T-cell (primary cell): ENCODE measurements at regions not wholly inside any gene's neighbourhood (a gene's known extent, or its start where the extent isn't known, plus 50 kb on each side); places are given as distances from the start of the nearest gene placed in this dataset.
"Not testable (repeated sequence)": the region's sequence is repeated elsewhere in the genome, so short reads cannot be mapped to it uniquely, and the experiment has no call there.

Experiments
- ATAC-seq, 4 experiments: fragments of 200-7000 bp in 3 of 4; fragments of 150-1000 bp in 1 of 4; cut with Tn5 transposase; replicated peaks in 1 of 4; 1 replicate in 3 of 4; 2 replicates in 1 of 4; pipeline ENCODE4 v1.10.0; 2021; ENCODE audit warnings: moderate library complexity in 3 of 4, mild to moderate bottlenecking in 2 of 4, moderate number of reproducible peaks in 1 of 4
- CTCF ChIA-PET, 2 donors: fragments of 300-600 bp; sonication (Branson Sonifier 250); formaldehyde crosslinking; loops; one replicate each; lab custom pipeline; 2022; ENCODE audit warnings: antibody characterized with exemption in 2 of 2; lab: Charles Lee
- POLR2A ChIA-PET, 2 donors: fragments of 300-600 bp; sonication (Branson Sonifier 250); formaldehyde crosslinking; loops; one replicate each; lab custom pipeline; 2022; ENCODE audit warnings: antibody characterized with exemption in 2 of 2; lab: Charles Lee
- DNase-seq, 35 experiments: peaks; one replicate each; pipeline versions ENCODE4 v3.0.0 to v3.0.0-alpha.2; 2013 to 2023
- H3K27ac ChIP-seq: one replicate; pipeline ENCODE4 v1.5.1; 2013; ENCODE audit warnings: low read length
- H3K27me3 ChIP-seq, 2 experiments: replicated peaks in 1 of 2; 1 replicate in 1 of 2; 2 replicates in 1 of 2; pipeline versions ENCODE4 v1.6.1 to v1.7.0; 2013; ENCODE audit warnings: low read length in 1 of 2, mixed read lengths in 1 of 2; ENCODE audit not compliant: control insufficient read depth in 2 of 2, insufficient read depth in 2 of 2; ENCODE audit errors: extremely low read depth in 1 of 2
- H3K36me3 ChIP-seq, 2 donors: 1 replicate in 1 of 2; 2 replicates in 1 of 2; pipeline versions ENCODE4 v1.6.1 to v1.7.0; 2013; ENCODE audit warnings: low read length in 1 of 2; ENCODE audit not compliant: control insufficient read depth in 2 of 2, insufficient read depth in 1 of 2; ENCODE audit errors: extremely low read depth in 1 of 2
- H3K4me1 ChIP-seq, 2 experiments: 1 replicate in 1 of 2; 2 replicates in 1 of 2; pipeline versions ENCODE4 v1.6.1 to v1.7.0; 2013; ENCODE audit warnings: low read length in 2 of 2, mixed read lengths in 1 of 2; ENCODE audit not compliant: insufficient read depth in 2 of 2, control insufficient read depth in 1 of 2; ENCODE audit errors: extremely low read depth in 1 of 2
- H3K4me3 ChIP-seq, 2 donors: 1 replicate in 1 of 2; 2 replicates in 1 of 2; pipeline versions ENCODE4 v1.5.1 to v1.7.0; 2013; ENCODE audit warnings: mild to moderate bottlenecking in 2 of 2, low read length in 1 of 2, moderate library complexity in 1 of 2; ENCODE audit not compliant: control insufficient read depth in 1 of 2; ENCODE audit errors: extremely low read depth in 1 of 2
- H3K9me3 ChIP-seq: 2 replicates; pipeline ENCODE4 v1.7.0; 2013
- H3K27ac Mint-ChIP-seq, 2 donors: one replicate each; pipeline ENCODE4 v1.8.0; 2020 to 2021; ENCODE audit warnings: mild to moderate bottlenecking in 2 of 2, mixed read lengths in 2 of 2
- H3K27me3 Mint-ChIP-seq, 2 donors: one replicate each; pipeline ENCODE4 v1.8.0; 2021 to 2022; ENCODE audit warnings: mixed read lengths in 2 of 2
- H3K36me3 Mint-ChIP-seq: one replicate; pipeline ENCODE4 v1.8.0; 2021; ENCODE audit warnings: mixed read lengths
- H3K4me1 Mint-ChIP-seq, 3 donors: one replicate each; pipeline ENCODE4 v1.8.0; 2020 to 2022; ENCODE audit warnings: mixed read lengths in 3 of 3, mild to moderate bottlenecking in 1 of 3
- H3K4me3 Mint-ChIP-seq, 3 donors: one replicate each; pipeline ENCODE4 v1.8.0; 2020 to 2022; ENCODE audit warnings: mild to moderate bottlenecking in 3 of 3, mixed read lengths in 3 of 3, moderate library complexity in 3 of 3
- H3K9me3 Mint-ChIP-seq, 3 donors: one replicate each; pipeline ENCODE4 v1.8.0; 2020 to 2022; ENCODE audit warnings: mixed read lengths in 3 of 3
- WGBS: methylation state at CpG from one replicate; pipeline ENCODE4 v1.1.5; 2013; ENCODE audit warnings: missing lambda C conversion rate; ENCODE audit not compliant: insufficient coverage; 5-methylcytosine and 5-hydroxymethylcytosine counted together

- Histone ChIP-seq H3K27me3 (peaks cover 0 to 3% of the 10 kb centered on the region in 2 experiments), H3K9me3 (no peaks in the 10 kb centered on the region), H3K36me3 (no peaks in the 10 kb centered on the region), H3K4me1 (no peaks in the 10 kb centered on the region), H3K4me3 (no peak overlapping the region), H3K27ac (no peak overlapping the region)
- DNase-seq, result no peak
- CTCF ChIA-PET, result no interaction called here
- POLR2A ChIA-PET, result no interaction called here
- WGBS, result 67% methylated on average over 4 of the region's 5 CpGs
- H3K27me3 Mint-ChIP-seq, result peaks cover 11 to 13% of the 10 kb centered on the region in 2 donors
- no peaks in the 10 kb centered on the region for H3K36me3 Mint-ChIP-seq
- H3K4me1 Mint-ChIP-seq, result no peaks in the 10 kb centered on the region
- no peak overlapping the region for H3K27ac Mint-ChIP-seq
- peaks cover 12 to 30% (median 13%) of the 10 kb centered on the region in 3 donors for H3K9me3 Mint-ChIP-seq
- no peak for ATAC-seq
- H3K4me3 Mint-ChIP-seq, result no peak overlapping the region
Measured at GRCh38 chr3:158935846-158936245, 134.0 kb downstream of the MFSD1 start.

GRCh38 chr3:158936530-158937113 lies 134.8 kb downstream of the MFSD1 start:
- Mint-ChIP-seq H3K36me3 (no peaks in the 10 kb centered on the region), H3K9me3 (peaks cover 12 to 38% (median 13%) of the 10 kb centered on the region in 3 donors), H3K27me3 (peaks cover 11 to 13% of the 10 kb centered on the region in 2 donors), H3K4me3 (no peak overlapping the region), H3K27ac (no peak overlapping the region), H3K4me1 (no peaks in the 10 kb centered on the region)
- peaks cover 0 to 3% of the 10 kb centered on the region in 2 experiments for H3K27me3 ChIP-seq
- H3K9me3 ChIP-seq, result no peaks in the 10 kb centered on the region
- ChIA-PET CTCF (no interaction called here), POLR2A (no interaction called here)
- no peaks in the 10 kb centered on the region for H3K4me1 ChIP-seq
- H3K27ac ChIP-seq, result no peak overlapping the region
- 85% methylated on average over 12 of the region's 12 CpGs for WGBS
- no peak for DNase-seq
- H3K36me3 ChIP-seq, result no peaks in the 10 kb centered on the region
- H3K4me3 ChIP-seq, result no peak overlapping the region
- no peak for ATAC-seq

- H3K4me3 Mint-ChIP-seq, result no peak overlapping the region
- no peaks in the 10 kb centered on the region for H3K27me3 ChIP-seq
- WGBS, result 52% methylated on average over 2 of the region's 8 CpGs
- POLR2A ChIA-PET, result no interaction called here
- DNase-seq (no peak), ATAC-seq (no peak)
- no peak overlapping the region for H3K27ac ChIP-seq
- no peak overlapping the region for H3K4me3 ChIP-seq
- H3K4me1 Mint-ChIP-seq, result no peaks in the 10 kb centered on the region
- no peaks in the 10 kb centered on the region for H3K9me3 ChIP-seq
- no peaks in the 10 kb centered on the region for H3K36me3 Mint-ChIP-seq
- no peaks in the 10 kb centered on the region for H3K36me3 ChIP-seq
- H3K27ac Mint-ChIP-seq, result no peak overlapping the region
- no peaks in the 10 kb centered on the region for H3K27me3 Mint-ChIP-seq
- H3K4me1 ChIP-seq, result no peaks in the 10 kb centered on the region
- CTCF ChIA-PET, result no interaction called here
- H3K9me3 Mint-ChIP-seq, result peaks cover 0 to 4% (median 0%) of the 10 kb centered on the region in 3 donors
Measured at GRCh38 chr3:158950178-158950901, 148.5 kb downstream of the MFSD1 start.

GRCh38 chr3:158953131-158953530 lies 151.3 kb downstream of the MFSD1 start:
- no peaks in the 10 kb centered on the region for H3K4me1 ChIP-seq
- POLR2A ChIA-PET, result no interaction called here
- Mint-ChIP-seq H3K9me3 (peaks cover 0 to 4% (median 0%) of the 10 kb centered on the region in 3 donors), H3K4me3 (no peak overlapping the region), H3K36me3 (no peaks in the 10 kb centered on the region), H3K27me3 (no peaks in the 10 kb centered on the region), H3K4me1 (no peaks in the 10 kb centered on the region), H3K27ac (no peak overlapping the region)
- CTCF ChIA-PET, result no interaction called here
- ATAC-seq (no peak), DNase-seq (no peak)
- WGBS, result no CpG with 5 or more reads among the region's 1 CpG
- no peaks in the 10 kb centered on the region for H3K27me3 ChIP-seq
- H3K4me3 ChIP-seq, result no peak overlapping the region
- no peak overlapping the region for H3K27ac ChIP-seq
- H3K36me3 ChIP-seq, result no peaks in the 10 kb centered on the region
- no peaks in the 10 kb centered on the region for H3K9me3 ChIP-seq

GRCh38 chr3:158954420-158954819 lies 152.6 kb downstream of the MFSD1 start:
- Histone ChIP-seq H3K4me3 (no peak overlapping the region), H3K4me1 (no peaks in the 10 kb centered on the region), H3K9me3 (no peaks in the 10 kb centered on the region), H3K36me3 (no peaks in the 10 kb centered on the region), H3K27me3 (no peaks in the 10 kb centered on the region), H3K27ac (no peak overlapping the region)
- Mint-ChIP-seq H3K27ac (no peak overlapping the region), H3K9me3 (peaks cover 0 to 4% (median 3%) of the 10 kb centered on the region in 3 donors), H3K27me3 (no peaks in the 10 kb centered on the region), H3K4me3 (no peak overlapping the region), H3K36me3 (no peaks in the 10 kb centered on the region), H3K4me1 (no peaks in the 10 kb centered on the region)
- DNase-seq (no peak), ATAC-seq (no peak)
- POLR2A ChIA-PET, result no interaction called here
- CTCF ChIA-PET, result no interaction called here
- no CpG with 5 or more reads among the region's 2 CpGs for WGBS

GRCh38 chr3:158957777-158958176 lies 155.9 kb downstream of the MFSD1 start:
- H3K27me3 ChIP-seq, H3K27me3 Mint-ChIP-seq, H3K27ac Mint-ChIP-seq, H3K36me3 ChIP-seq, H3K27ac ChIP-seq, CTCF ChIA-PET, POLR2A ChIA-PET, DNase-seq, H3K36me3 Mint-ChIP-seq, H3K4me1 ChIP-seq, H3K9me3 Mint-ChIP-seq, H3K4me3 ChIP-seq, H3K9me3 ChIP-seq, ATAC-seq, H3K4me3 Mint-ChIP-seq, H3K4me1 Mint-ChIP-seq: not testable (repeated sequence)
- no CpG with 5 or more reads among the region's 1 CpG for WGBS
